ENCODE measurements at regions not wholly inside any gene's neighbourhood (a gene's known extent, or its start where the extent isn't known, plus 50 kb on each side); places are given as distances from the start of the nearest gene placed in this dataset.

DNA sequence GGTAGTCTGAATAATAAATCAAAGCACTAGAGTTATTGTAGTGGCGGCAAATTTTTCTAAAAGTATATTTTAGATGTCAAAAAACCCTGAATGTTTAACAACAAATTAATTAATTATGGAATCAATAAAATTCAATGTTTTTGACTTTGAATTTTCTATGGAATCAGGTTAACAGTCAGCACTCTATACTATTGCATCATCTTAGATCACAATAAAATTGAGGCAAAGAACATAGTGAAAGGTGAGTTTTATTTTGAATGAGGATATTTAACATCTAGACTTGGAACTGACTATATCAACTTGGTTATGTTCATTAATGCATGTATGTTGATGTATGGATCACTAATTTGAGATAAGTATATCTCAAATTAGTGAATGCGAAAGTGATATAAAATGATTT is 148.5 kb downstream of the TNFSF18 start:
- H3K4me3 Mint-ChIP-seq: no peak overlapping the region
- intact Hi-C loops (cut with micrococcal nuclease): no loop called here
- peaks cover 21% of the 10 kb centered on the region for H3K4me1 Mint-ChIP-seq
- H3K27me3 Mint-ChIP-seq: peaks cover 49% of the 10 kb centered on the region
- no peak for DNase-seq
- no peaks in the 10 kb centered on the region for H3K36me3 Mint-ChIP-seq (ENCODE audit: low read depth)
- peaks cover 22% of the 10 kb centered on the region for H3K9me3 Mint-ChIP-seq
- no peak overlapping the region for H3K27ac Mint-ChIP-seq

DNA sequence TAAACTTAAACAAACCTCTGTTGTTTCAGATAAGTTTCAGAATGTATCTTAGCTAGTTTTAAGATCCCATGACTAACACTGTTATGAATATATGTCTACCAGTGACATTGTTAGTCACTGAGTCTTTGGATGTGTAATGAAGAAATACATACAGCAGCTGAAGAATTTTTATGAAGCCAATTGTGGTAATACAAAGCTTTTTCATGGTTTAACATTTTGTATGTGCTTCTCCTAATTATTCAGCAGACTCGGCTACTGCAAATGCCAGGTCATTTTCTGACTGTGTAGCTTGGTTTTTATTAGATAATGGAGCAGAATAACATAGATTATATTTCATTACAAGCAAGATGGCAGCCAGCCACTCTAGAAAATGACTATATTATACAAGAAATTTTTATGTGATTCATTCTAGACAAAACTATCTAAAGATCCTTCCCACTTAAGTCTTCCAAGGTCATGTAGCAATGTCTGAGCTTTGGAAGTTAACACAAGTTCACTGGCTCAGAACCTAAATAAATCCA is 147.8 kb downstream of the TNFSF18 start:
- peaks cover 24% of the 10 kb centered on the region for H3K4me1 Mint-ChIP-seq
- H3K36me3 Mint-ChIP-seq (ENCODE audit: low read depth): no peaks in the 10 kb centered on the region
- peaks cover 16% of the 10 kb centered on the region for H3K9me3 Mint-ChIP-seq
- intact Hi-C loops (cut with micrococcal nuclease): loop anchor here (1.0 kb wide), 1 partner anchor 8 kb away; no protein-coding TSS in a partner anchor
- DNase-seq: no peak
- H3K4me3 Mint-ChIP-seq: no peak overlapping the region
- H3K27me3 Mint-ChIP-seq: peaks cover 42% of the 10 kb centered on the region
- no peak overlapping the region for H3K27ac Mint-ChIP-seq

DNA sequence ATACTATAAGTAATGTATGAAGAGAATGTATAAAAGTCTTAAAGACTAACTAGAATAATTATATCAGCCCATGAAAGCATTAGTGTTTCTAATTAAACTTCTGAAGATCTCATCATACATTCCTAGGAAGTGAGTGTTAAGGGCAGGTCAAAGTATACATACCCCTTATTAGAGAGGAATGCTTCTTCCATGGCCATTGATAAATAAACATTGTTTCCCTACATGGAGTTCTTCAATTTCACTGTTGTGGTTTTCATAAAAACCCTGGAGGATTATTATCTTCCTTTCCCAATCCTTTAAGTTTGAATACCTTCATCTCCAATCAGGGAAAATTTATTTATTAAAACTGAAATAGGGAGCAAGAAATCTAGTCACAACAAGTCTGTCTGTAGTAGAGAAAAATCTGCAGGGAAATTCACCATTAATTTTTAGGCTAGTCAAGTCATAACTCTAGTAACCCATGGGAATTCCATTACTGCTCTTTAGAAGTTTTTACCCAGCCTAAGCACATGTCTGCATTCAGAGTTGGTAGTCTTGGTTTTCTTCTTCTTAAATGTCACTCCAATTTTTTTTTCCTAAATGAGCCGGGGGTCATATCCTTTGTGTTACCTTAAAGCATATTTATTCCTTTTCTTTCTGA is 147.0 kb downstream of the TNFSF18 start:
- no peak overlapping the region for H3K27ac Mint-ChIP-seq
- peaks cover 24% of the 10 kb centered on the region for H3K4me1 Mint-ChIP-seq
- DNase-seq: no peak
- intact Hi-C loops (cut with micrococcal nuclease): loop anchor here (1.0 kb wide), 1 partner anchor 8 kb away; no protein-coding TSS in a partner anchor
- peaks cover 21% of the 10 kb centered on the region for H3K9me3 Mint-ChIP-seq
- H3K27me3 Mint-ChIP-seq: peaks cover 41% of the 10 kb centered on the region
- H3K36me3 Mint-ChIP-seq (ENCODE audit: low read depth): no peaks in the 10 kb centered on the region
- H3K4me3 Mint-ChIP-seq: no peak overlapping the region

DNA sequence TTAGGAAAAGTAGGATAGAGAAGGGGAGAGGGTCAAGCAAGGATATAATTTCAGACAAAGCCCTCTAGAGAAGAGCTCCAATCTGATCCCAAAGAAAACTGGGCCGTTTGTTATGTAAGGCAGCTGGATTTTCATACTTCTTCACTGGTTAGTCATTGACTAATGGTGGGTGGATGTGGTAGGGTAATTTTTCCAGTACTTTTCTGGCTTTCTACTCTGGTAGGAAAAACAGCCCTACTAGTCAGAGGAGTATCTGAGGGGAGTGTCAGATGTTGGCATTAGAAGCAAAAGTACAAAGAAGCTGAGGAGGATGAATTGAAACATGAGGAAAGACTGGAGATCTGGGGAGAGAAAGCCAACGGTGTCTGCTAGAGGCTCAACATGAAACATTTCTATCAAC is 145.3 kb downstream of the TNFSF18 start:
- Mint-ChIP-seq H3K4me1 (peaks cover 18% of the 10 kb centered on the region), H3K27ac (no peak overlapping the region), H3K27me3 (peaks cover 30% of the 10 kb centered on the region), H3K36me3 (ENCODE audit: low read depth) (no peaks in the 10 kb centered on the region), H3K4me3 (no peak overlapping the region), H3K9me3 (peaks cover 21% of the 10 kb centered on the region)
- intact Hi-C loops (cut with micrococcal nuclease): no loop called here
- DNase-seq: no peak

DNA sequence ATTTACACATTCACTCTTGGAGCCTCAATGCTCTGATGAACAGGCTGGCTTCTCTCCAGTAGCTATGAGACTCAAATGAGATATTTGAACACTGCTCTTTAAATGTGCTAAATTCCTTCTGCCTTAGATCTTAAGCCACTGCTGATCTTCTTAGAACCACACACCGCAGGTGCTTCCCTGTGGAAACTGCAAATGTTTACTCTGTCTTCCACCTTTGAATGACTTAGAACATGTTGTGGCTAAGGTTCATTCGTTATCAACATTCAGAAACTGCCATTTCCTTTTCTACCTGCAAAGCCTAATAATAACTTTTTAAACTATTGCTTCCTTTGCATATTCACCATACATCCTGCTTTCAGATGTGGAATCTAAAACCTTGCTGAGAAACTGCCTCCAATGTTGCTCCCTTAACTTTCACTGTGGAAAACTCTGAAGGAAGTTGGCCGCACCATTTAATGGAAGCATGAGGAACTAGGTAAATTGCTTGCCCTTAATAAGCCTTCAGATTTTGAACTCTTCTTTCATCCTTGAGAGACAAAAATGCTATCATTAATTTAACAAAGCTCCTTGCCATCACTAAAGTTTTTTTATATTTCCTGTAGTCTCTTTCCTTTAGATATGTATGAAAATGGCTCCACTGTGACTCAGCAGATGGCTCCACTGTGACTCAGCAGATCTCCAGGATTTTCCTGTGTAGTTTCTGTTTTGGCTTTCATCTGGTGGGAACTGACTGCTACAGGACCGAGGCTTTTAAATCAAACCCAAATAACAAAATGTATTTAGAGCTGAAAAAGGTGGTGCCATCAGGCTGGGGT is 143.8 kb downstream of the TNFSF18 start:
- H3K4me1 Mint-ChIP-seq: peaks cover 14% of the 10 kb centered on the region
- H3K27me3 Mint-ChIP-seq: peaks cover 21% of the 10 kb centered on the region
- intact Hi-C loops (cut with micrococcal nuclease): no loop called here
- no peak overlapping the region for H3K4me3 Mint-ChIP-seq
- H3K27ac Mint-ChIP-seq: no peak overlapping the region
- peak; percentile 70 for DNase-seq
- no peaks in the 10 kb centered on the region for H3K36me3 Mint-ChIP-seq (ENCODE audit: low read depth)
- H3K9me3 Mint-ChIP-seq: peaks cover 15% of the 10 kb centered on the region

DNA sequence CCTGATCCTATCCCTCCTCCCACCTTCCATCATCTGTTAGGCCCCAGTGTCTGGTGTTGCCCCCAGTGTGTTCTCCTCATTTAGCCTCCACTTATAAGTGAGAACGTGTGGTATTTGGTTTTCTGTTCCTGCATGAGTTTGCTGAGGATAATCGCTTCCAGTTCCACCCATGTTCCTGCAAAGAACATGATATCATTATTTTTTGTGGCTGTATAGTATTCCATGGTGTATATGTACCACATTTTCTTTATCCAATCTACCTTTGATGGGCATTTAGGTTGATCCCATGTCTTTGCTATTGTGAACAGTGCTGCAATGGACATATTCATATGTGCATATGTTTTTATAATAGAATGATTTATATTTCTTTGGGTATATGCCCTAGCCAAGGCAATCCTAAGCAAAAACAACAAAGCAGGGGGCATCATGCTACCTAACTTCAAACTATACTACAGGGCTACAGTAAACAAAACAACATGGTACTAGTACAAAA is 142.9 kb downstream of the TNFSF18 start:
- H3K27me3 Mint-ChIP-seq: peaks cover 19% of the 10 kb centered on the region
- peaks cover 2% of the 10 kb centered on the region for H3K36me3 Mint-ChIP-seq (ENCODE audit: low read depth)
- no peak overlapping the region for H3K4me3 Mint-ChIP-seq
- DNase-seq: no peak
- H3K4me1 Mint-ChIP-seq: peaks cover 14% of the 10 kb centered on the region
- peaks cover 18% of the 10 kb centered on the region for H3K9me3 Mint-ChIP-seq
- intact Hi-C loops (cut with micrococcal nuclease): no loop called here
- H3K27ac Mint-ChIP-seq: no peak overlapping the region

DNA sequence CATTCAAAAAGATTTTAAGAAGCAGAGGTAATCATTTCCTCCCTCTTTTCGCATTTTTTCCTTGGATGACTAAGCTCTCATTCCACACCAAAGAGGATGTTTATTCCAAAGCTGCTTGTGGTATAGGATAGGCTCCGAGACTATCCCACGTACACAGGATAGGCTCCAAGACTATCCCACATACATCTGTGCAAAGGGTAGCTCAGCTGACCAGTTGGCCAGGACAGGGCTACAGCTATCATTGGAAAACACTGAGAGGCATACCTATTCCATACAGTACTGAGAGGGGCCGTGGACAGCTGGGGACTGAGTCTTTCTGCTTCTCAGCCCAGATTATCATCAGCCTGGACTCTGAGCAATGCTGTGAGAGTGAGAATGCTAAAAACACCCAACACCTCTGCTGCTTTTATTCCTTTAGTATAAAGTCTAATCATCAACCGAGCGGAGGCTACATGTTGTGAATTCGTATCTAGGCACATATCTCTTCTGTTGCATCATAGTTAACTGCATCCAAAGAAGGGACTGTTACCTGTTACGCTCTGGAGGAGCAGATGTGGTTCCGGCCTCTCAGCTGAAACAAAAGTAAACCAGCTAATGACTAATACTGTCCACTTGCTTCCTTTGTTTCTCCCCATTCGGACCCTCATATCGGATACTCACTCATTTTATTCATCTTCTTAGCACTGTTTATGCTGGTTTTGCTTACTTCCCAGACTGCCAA is 141.0 kb downstream of the TNFSF18 start:
- no peak overlapping the region for H3K27ac Mint-ChIP-seq

DNA sequence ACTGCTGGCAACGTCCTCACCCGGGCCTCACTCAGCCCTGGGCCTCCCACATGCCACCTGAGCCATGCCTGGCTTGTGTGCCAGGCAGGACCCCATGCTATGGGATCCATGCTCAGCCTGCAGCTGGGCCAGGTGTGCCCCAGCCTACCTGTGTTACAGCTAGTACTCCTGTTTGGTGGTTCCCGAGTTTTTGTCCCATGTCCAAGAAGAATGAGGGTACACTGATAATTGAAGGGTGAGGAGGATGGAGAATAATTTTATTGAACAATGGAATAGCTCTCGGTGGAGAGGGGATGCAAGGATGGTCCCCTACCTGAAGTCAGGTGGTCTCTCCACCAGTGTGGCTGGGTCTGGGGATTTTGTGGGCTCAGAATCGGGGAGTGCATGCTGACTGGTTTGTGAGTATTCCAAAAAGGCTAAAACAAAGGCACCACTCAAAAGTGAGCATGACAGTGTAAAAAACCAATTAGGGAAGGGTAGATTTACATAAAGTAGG is 137.9 kb downstream of the TNFSF18 start:
- intact Hi-C loops (cut with micrococcal nuclease): no loop called here
- no peak for DNase-seq
- Mint-ChIP-seq H3K27me3 (peaks cover 20% of the 10 kb centered on the region), H3K27ac (no peak overlapping the region), H3K9me3 (peaks cover 23% of the 10 kb centered on the region), H3K4me1 (no peaks in the 10 kb centered on the region), H3K4me3 (no peak overlapping the region), H3K36me3 (ENCODE audit: low read depth) (peaks cover 6% of the 10 kb centered on the region)

More for the DNA sequence above, 141.0 kb downstream of the TNFSF18 start:
- DNase-seq: no peak
- Mint-ChIP-seq H3K36me3 (ENCODE audit: low read depth) (peaks cover 6% of the 10 kb centered on the region), H3K27me3 (peaks cover 15% of the 10 kb centered on the region), H3K4me1 (peaks cover 14% of the 10 kb centered on the region), H3K9me3 (peaks cover 26% of the 10 kb centered on the region), H3K4me3 (no peak overlapping the region)
- intact Hi-C loops (cut with micrococcal nuclease): no loop called here

DNA sequence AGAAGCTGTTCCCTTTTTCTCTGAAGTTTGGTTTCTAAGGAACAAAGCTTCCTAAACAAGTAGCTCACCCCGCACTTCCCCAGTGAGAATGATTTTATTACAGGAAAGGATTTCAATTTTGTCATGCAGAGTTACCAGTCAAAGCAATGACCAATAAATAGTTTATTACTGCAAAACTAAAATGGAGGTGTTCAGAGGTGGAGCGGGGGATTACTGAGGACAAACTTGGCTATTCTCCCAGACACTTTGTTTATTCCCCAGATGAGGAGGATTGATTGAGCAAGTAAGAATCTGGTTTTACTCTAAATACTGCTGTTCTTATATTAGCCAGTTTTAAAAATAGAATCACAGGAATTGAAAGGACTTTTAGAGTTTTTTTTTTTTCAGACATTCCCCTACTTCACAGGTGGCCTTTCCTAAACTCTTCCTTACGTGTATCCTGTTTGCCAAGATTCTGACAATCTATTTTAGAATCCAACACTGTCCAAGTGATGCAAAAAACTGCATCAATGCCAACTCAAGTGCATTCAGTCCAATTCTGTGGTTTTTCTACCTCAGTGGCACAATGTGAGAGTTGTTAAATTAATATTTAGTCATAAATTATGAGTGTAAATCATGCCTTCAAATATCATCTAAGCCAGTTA is 136.1 kb downstream of the TNFSF18 start:
- no peak overlapping the region for H3K27ac Mint-ChIP-seq
- DNase-seq: no peak
- intact Hi-C loops (cut with micrococcal nuclease): no loop called here
- H3K36me3 Mint-ChIP-seq (ENCODE audit: low read depth): peaks cover 6% of the 10 kb centered on the region
- H3K4me3 Mint-ChIP-seq: no peak overlapping the region
- H3K27me3 Mint-ChIP-seq: peaks cover 18% of the 10 kb centered on the region
- no peaks in the 10 kb centered on the region for H3K4me1 Mint-ChIP-seq
- H3K9me3 Mint-ChIP-seq: peaks cover 17% of the 10 kb centered on the region

DNA sequence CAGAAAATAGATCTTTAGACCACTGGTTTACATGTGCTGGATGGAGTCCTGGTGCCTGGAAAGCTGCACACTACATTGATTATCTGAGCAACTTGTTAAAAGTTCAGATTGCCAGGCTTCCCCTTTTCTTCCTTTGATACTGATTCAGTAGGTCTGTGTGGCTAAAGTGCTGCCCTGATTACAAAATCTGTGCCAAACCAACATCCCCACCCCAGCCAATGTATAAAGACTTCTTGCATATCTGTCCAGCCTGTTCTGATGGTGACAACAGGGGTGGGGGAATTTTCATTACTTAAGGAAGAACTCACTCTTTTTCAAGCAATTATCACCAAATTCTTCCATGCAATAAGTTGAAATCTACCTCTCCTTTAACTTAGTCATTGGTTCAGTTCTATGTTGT is 135.5 kb downstream of the TNFSF18 start:
- no peaks in the 10 kb centered on the region for H3K4me1 Mint-ChIP-seq
- H3K9me3 Mint-ChIP-seq: peaks cover 17% of the 10 kb centered on the region
- H3K27ac Mint-ChIP-seq: no peak overlapping the region
- H3K4me3 Mint-ChIP-seq: no peak overlapping the region
- intact Hi-C loops (cut with micrococcal nuclease): no loop called here
- DNase-seq: no peak
- H3K36me3 Mint-ChIP-seq (ENCODE audit: low read depth): peaks cover 6% of the 10 kb centered on the region
- H3K27me3 Mint-ChIP-seq: peaks cover 18% of the 10 kb centered on the region

DNA sequence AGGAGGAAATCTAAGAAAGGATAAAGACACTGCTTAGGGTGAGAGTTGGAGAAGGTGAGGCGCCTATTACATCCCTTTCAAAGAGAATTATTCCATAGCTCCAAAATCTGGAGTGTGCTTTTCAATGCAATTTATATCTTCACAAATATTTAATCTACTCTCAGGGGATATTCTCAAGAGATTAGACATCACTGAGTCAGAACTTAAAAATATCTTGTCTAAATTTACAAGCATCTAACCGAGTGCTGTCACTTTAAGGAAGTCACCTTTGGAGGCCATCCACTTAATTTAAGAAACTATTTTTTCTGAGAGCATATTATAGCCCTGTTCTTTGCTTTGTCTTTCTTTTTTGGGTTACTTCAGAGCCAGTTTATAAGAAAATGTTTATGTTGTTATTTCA is 134.6 kb downstream of the TNFSF18 start:
- no peak overlapping the region for H3K27ac Mint-ChIP-seq
- peaks cover 17% of the 10 kb centered on the region for H3K9me3 Mint-ChIP-seq
- DNase-seq: no peak
- intact Hi-C loops (cut with micrococcal nuclease): no loop called here
- H3K4me3 Mint-ChIP-seq: no peak overlapping the region
- H3K4me1 Mint-ChIP-seq: no peaks in the 10 kb centered on the region
- peaks cover 6% of the 10 kb centered on the region for H3K36me3 Mint-ChIP-seq (ENCODE audit: low read depth)
- H3K27me3 Mint-ChIP-seq: peaks cover 18% of the 10 kb centered on the region

DNA sequence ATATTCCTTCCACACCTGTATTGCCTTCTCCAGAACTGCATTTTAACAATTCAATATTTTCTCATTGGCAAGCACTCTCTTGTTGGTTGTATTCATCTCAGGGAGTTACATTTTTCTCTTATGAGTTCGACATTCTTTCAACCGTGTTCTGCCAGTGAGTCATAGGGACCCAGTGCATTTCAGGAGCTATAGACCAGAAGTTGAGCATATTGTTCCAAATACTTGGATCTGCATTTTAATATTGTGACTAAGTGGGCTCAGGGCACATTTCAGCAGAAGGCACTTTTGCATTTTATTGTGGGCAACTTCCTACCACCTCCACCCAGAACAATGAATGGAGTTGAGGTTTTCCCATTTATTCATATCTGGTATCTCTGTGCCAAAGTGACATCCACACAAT is 132.8 kb downstream of the TNFSF18 start:
- intact Hi-C loops (cut with micrococcal nuclease): no loop called here
- H3K27me3 Mint-ChIP-seq: peaks cover 18% of the 10 kb centered on the region
- no peak for DNase-seq
- no peak overlapping the region for H3K27ac Mint-ChIP-seq
- no peaks in the 10 kb centered on the region for H3K4me1 Mint-ChIP-seq
- no peak overlapping the region for H3K4me3 Mint-ChIP-seq
- H3K36me3 Mint-ChIP-seq (ENCODE audit: low read depth): peaks cover 3% of the 10 kb centered on the region
- H3K9me3 Mint-ChIP-seq: peaks cover 13% of the 10 kb centered on the region

DNA sequence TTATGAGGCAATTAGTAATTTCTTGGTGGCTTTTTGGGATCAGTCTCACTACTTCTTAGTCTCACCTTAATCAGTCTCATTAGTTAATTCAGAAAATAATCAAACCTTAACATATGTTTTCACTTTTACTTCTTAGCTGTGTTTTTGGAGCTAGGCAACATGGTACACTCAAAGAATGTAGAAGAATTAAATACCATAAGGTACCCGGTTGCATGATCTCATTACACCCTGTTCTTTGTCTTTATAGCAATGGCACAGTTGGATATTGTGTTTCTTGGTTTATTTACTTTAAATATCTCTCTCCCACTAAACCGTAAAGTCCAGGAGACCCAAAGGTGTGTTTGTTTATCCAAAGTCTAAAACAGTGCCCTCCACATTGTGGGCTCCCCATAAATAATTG is 132.3 kb downstream of the TNFSF18 start:
- DNase-seq: no peak
- intact Hi-C loops (cut with micrococcal nuclease): no loop called here
- no peaks in the 10 kb centered on the region for H3K4me1 Mint-ChIP-seq
- H3K36me3 Mint-ChIP-seq (ENCODE audit: low read depth): peaks cover 1% of the 10 kb centered on the region
- peaks cover 15% of the 10 kb centered on the region for H3K27me3 Mint-ChIP-seq
- H3K27ac Mint-ChIP-seq: no peak overlapping the region
- H3K4me3 Mint-ChIP-seq: no peak overlapping the region
- peaks cover 8% of the 10 kb centered on the region for H3K9me3 Mint-ChIP-seq
